Spleen (tissue), 11 donors: ENCODE measurements at regions not wholly inside any gene's neighbourhood (a gene's known extent, or its start where the extent isn't known, plus 50 kb on each side); places are given as distances from the start of the nearest gene placed in this dataset.

Experiments used
- DNase-seq: peaks from one replicate; pipeline ENCODE4 v3.0.0-alpha.2; 2020
- H3K27ac ChIP-seq, 8 donors: fragments of 200-600 bp; sonication (generic) in 7 of 8; 1 replicate in 4 of 8; 2 replicates in 4 of 8; pipeline versions ENCODE4 v1.5.0 to v1.8.0; 2016 to 2021; ENCODE audit warnings: inconsistent platforms in 4 of 8, mild to moderate bottlenecking in 4 of 8, moderate library complexity in 1 of 8
- H3K27me3 ChIP-seq, 7 donors: fragments of 200-600 bp; sonication (generic) in 6 of 7; replicated peaks in 1 of 7; 1 replicate in 4 of 7; 2 replicates in 3 of 7; pipeline versions ENCODE4 v1.5.0 to v1.8.0; 2016 to 2021; ENCODE audit warnings: inconsistent platforms in 3 of 7, mild to moderate bottlenecking in 1 of 7
- H3K36me3 ChIP-seq, 6 donors: fragments of 200-600 bp; sonication (generic) in 5 of 6; 1 replicate in 4 of 6; 2 replicates in 2 of 6; pipeline versions ENCODE4 v1.5.0 to v1.8.0; 2016 to 2021; ENCODE audit warnings: inconsistent platforms in 2 of 6
- H3K4me1 ChIP-seq, 6 donors: fragments of 200-600 bp; sonication (generic) in 5 of 6; 1 replicate in 3 of 6; 2 replicates in 3 of 6; pipeline versions ENCODE4 v1.5.0 to v1.8.0; 2016 to 2021; ENCODE audit warnings: inconsistent platforms in 3 of 6
- H3K4me3 ChIP-seq, 8 donors: fragments of 200-600 bp; sonication (generic) in 7 of 8; 1 replicate in 4 of 8; 2 replicates in 4 of 8; pipeline versions ENCODE4 v1.5.0 to v1.8.0; 2016 to 2021; ENCODE audit warnings: inconsistent platforms in 4 of 8, mild to moderate bottlenecking in 4 of 8, moderate library complexity in 2 of 8
- H3K9me3 ChIP-seq, 8 donors: fragments of 200-600 bp; sonication (generic) in 7 of 8; 1 replicate in 4 of 8; 2 replicates in 4 of 8; pipeline versions ENCODE4 v1.5.0 to v1.8.0; 2016 to 2021; ENCODE audit warnings: inconsistent platforms in 4 of 8
- CTCF ChIP-seq, 11 experiments: fragments of 200-600 bp in 7 of 11; fragments of 450-650 bp in 4 of 11; sonication (generic) in 4 of 11; IDR thresholded peaks in 8 of 11; conservative IDR thresholded peaks in 3 of 11; 1 replicate in 7 of 11; 2 replicates in 4 of 11; pipeline versions ENCODE4 v1.4.0 to v1.8.0; 2016 to 2021; ENCODE audit warnings: antibody characterized with exemption in 11 of 11, inconsistent platforms in 4 of 11, mild to moderate bottlenecking in 1 of 11
- POLR2A ChIP-seq, 3 donors: fragments of 450-650 bp; IDR thresholded peaks; one replicate each; pipeline ENCODE4 v1.5.1; 2017; ENCODE audit warnings: antibody characterized with exemption in 3 of 3, mild to moderate bottlenecking in 1 of 3
- POLR2AphosphoS5 ChIP-seq, 3 donors: sonication (generic); formaldehyde crosslinking; IDR thresholded peaks; one replicate each; pipeline ENCODE4 v1.5.1; 2017; ENCODE audit warnings: antibody characterized with exemption in 3 of 3
- WGBS, 5 donors: extraction: QIAGEN DNeasy Blood & Tissue Kit in 3 of 5; methylation state at CpG; one replicate each; pipeline versions ENCODE4 v1.1.5 to v1.1.7; 2013 to 2018; 5-methylcytosine and 5-hydroxymethylcytosine counted together
- intact Hi-C: fragments of 100-400 bp; cut with DNase I; formaldehyde crosslinking; loops from one replicate; pipeline ENCODE4 v1.15.0; 2023; ENCODE audit warnings: low total_unique reads
- donor health status: healthy with polysubstance abuse.
- donor health status: DM: no; HTN: no; CAD: no; lungs with moderate emphysema.
- donor health status: DM: no; HTN: no; CAD: no.
- donor health status: Bipolar disorder and iron deficiency.
- donor health status: healthy.
- donor health status: DM: no; HTN: no; CAD: no.
- donor health status: DM: yes; HTN: yes; CAD: no.

DNA sequence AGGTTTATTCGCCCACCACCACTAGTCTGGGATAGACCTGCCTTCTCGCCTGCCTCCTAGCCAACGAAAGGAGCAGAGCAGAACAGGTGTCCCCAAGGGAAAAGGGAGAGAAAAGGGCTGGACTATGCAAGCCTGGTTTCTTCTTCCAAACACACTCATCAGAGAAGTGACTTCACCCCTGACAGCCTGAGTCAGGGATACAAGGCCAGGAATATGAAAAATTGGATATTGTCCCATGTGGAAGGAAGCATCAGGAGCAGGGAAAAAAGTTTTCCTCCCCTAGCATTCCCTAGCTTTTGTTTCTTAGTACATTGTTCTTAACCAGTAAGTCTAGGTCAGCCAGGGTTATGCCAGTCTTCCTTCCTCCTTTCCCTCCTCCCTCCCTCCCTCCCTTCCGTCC lies 56.9 kb upstream of the TNRC6B start:
- no peak overlapping the region for H3K4me3 ChIP-seq

DNA sequence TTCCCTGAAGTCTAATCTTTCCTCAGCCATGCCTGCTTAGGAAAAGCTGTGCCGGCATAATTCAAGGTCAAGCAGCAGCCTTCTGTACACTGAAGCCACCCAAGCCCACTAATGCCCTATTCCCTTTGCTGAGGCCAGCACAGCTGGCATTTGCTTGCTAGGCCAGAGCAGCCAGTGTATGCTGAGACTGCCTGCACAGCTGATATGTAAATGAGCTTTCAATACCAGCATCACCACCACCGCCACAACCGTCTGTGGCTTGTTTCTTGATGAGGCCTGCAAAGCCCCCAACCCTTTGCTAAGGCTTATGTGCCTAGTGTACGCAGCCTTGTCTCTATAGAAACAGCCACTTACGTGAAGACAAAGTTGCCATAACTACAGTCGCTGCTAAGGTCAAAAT lies 56.3 kb upstream of the TNRC6B start:
- intact Hi-C loops: no loop called here
- 77 to 90% (median 86%) methylated on average over 6 of the region's 6 CpGs for WGBS, 5 donors
- Histone ChIP-seq H3K4me1 (peaks cover 2 to 35% (median 15%) of the 10 kb centered on the region in 6 donors), H3K36me3 (peaks cover 0 to 81% (median 7%) of the 10 kb centered on the region in 6 donors), H3K4me3 (no peak overlapping the region), H3K27ac (peak overlapping the region in 4 of 8 donors; percentile 33 to 61 (median 44)), H3K27me3 (no peaks in the 10 kb centered on the region), H3K9me3 (no peaks in the 10 kb centered on the region)
- DNase-seq: no peak
- TF ChIP-seq CTCF (IDR thresholded peaks at IDR 0.05 in 8 of 11, conservative IDR thresholded peaks at IDR 0.05 in 3 of 11) (no peak), POLR2A (IDR thresholded peaks at IDR 0.05) (no peak), POLR2AphosphoS5 (IDR thresholded peaks at IDR 0.05) (no peak)

More for the DNA sequence above, 56.9 kb upstream of the TNRC6B start:
- Histone ChIP-seq H3K4me1 (peaks cover 8 to 41% (median 21%) of the 10 kb centered on the region in 6 donors), H3K36me3 (peaks cover 0 to 75% (median 7%) of the 10 kb centered on the region in 6 donors), H3K27me3 (no peaks in the 10 kb centered on the region), H3K27ac (peak overlapping the region in 4 of 8 donors; percentile 33 to 61 (median 44)), H3K9me3 (no peaks in the 10 kb centered on the region)
- intact Hi-C loops: no loop called here
- DNase-seq: no peak
- TF ChIP-seq POLR2AphosphoS5 (IDR thresholded peaks at IDR 0.05) (no peak), POLR2A (IDR thresholded peaks at IDR 0.05) (no peak), CTCF (IDR thresholded peaks at IDR 0.05 in 8 of 11, conservative IDR thresholded peaks at IDR 0.05 in 3 of 11) (no peak)
- 65 to 78% (median 75%) methylated on average over 4 of the region's 4 CpGs for WGBS, 5 donors

GRCh38 chr22:40122792-40123191 lies 54.9 kb upstream of the TNRC6B start:
- no peaks in the 10 kb centered on the region for H3K27me3 ChIP-seq
- peaks cover 0 to 95% (median 11%) of the 10 kb centered on the region in 6 donors for H3K36me3 ChIP-seq
- WGBS, 5 donors: 95 to 99% (median 96%) methylated on average over 5 of the region's 5 CpGs

GRCh38 chr22:40123387-40123786 lies 54.3 kb upstream of the TNRC6B start:
- Histone ChIP-seq H3K27ac (no peak overlapping the region), H3K9me3 (no peaks in the 10 kb centered on the region), H3K36me3 (peaks cover 0 to 95% (median 13%) of the 10 kb centered on the region in 6 donors), H3K4me3 (no peak overlapping the region), H3K4me1 (peaks cover 0 to 24% (median 10%) of the 10 kb centered on the region in 6 donors), H3K27me3 (no peaks in the 10 kb centered on the region)
- intact Hi-C loops: no loop called here
- no peak for DNase-seq
- WGBS, 5 donors: 78 to 92% (median 82%) methylated on average over 3 of the region's 3 CpGs
- TF ChIP-seq CTCF (IDR thresholded peaks at IDR 0.05 in 8 of 11, conservative IDR thresholded peaks at IDR 0.05 in 3 of 11) (no peak), POLR2A (IDR thresholded peaks at IDR 0.05) (no peak), POLR2AphosphoS5 (IDR thresholded peaks at IDR 0.05) (no peak)

More at GRCh38 chr22:40122792-40123191, 54.9 kb upstream of the TNRC6B start:
- H3K4me1 ChIP-seq: peaks cover 0 to 24% (median 10%) of the 10 kb centered on the region in 6 donors
- no peaks in the 10 kb centered on the region for H3K9me3 ChIP-seq
- peak overlapping the region in 1 of 8 donors; percentile 11 for H3K27ac ChIP-seq
- TF ChIP-seq POLR2A (IDR thresholded peaks at IDR 0.05) (no peak), POLR2AphosphoS5 (IDR thresholded peaks at IDR 0.05) (no peak), CTCF (IDR thresholded peaks at IDR 0.05 in 8 of 11, conservative IDR thresholded peaks at IDR 0.05 in 3 of 11) (no peak)
- DNase-seq: no peak
- no peak overlapping the region for H3K4me3 ChIP-seq
- intact Hi-C loops: no loop called here
